HepG2 (cell line): ENCODE measurements at regions not wholly inside any gene's neighbourhood (a gene's known extent, or its start where the extent isn't known, plus 50 kb on each side); places are given as distances from the start of the nearest gene placed in this dataset.
A peak's percentile ranks its signal among the peaks of the same experiment; 100 is the strongest.

Source experiments
- ARNT2 ChIP-seq: sonication (generic); formaldehyde crosslinking; IDR thresholded peaks from 2 replicates; pipeline ENCODE4 v1.8.0; 2022; ENCODE audit warnings: mild to moderate bottlenecking, low read depth, missing genetic modification reagents, moderate library complexity
- CREB1 ChIP-seq, 2 experiments: fragments of 450-650 bp in 1 of 2; IDR thresholded peaks; 2 replicates each; pipeline ENCODE4 v1.6.1; 2016 to 2017; ENCODE audit warnings: control low read depth in 1 of 2, mild to moderate bottlenecking in 1 of 2, missing compliant biosample characterization in 1 of 2, missing genetic modification characterization in 1 of 2
- GABPA ChIP-seq, 2 experiments: IDR thresholded peaks; 2 replicates each; pipeline ENCODE4 v1.6.1; 2011 to 2016; ENCODE audit warnings: low read depth in 2 of 2, low read length in 1 of 2, missing biosample characterization in 1 of 2, missing genetic modification characterization in 1 of 2
- HMG20B ChIP-seq: conservative IDR thresholded peaks from 2 replicates; pipeline ENCODE4 v1.6.1; 2016; ENCODE audit warnings: missing genetic modification reagents, missing compliant biosample characterization
- HNF4G ChIP-seq, 2 experiments: sonication (generic) in 1 of 2; formaldehyde crosslinking in 1 of 2; IDR thresholded peaks; 2 replicates each; pipeline versions ENCODE4 v1.4.0 to v1.6.1; 2011 to 2020; ENCODE audit warnings: borderline replicate concordance in 2 of 2, low read depth in 2 of 2, mild to moderate bottlenecking in 2 of 2, low read length in 1 of 2, missing genetic modification reagents in 1 of 2, moderate library complexity in 1 of 2
- KDM4B ChIP-seq: sonication (generic); formaldehyde crosslinking; IDR thresholded peaks from 2 replicates; pipeline ENCODE4 v1.4.0; 2020; ENCODE audit warnings: missing genetic modification reagents
- KLF11 ChIP-seq: IDR thresholded peaks from 2 replicates; pipeline ENCODE4 v1.6.1; 2016; ENCODE audit warnings: missing compliant biosample characterization
- NFE2 ChIP-seq: sonication (generic); formaldehyde crosslinking; IDR thresholded peaks from 2 replicates; pipeline ENCODE4 v1.4.0; 2020; ENCODE audit warnings: missing genetic modification reagents
- PPARG ChIP-seq: conservative IDR thresholded peaks from 2 replicates; pipeline ENCODE4 v1.6.1; 2016; ENCODE audit warnings: missing biosample characterization, missing genetic modification reagents
- SOX5 ChIP-seq: IDR thresholded peaks from 2 replicates; pipeline ENCODE4 v1.6.1; 2016; ENCODE audit warnings: borderline replicate concordance
- SP1 ChIP-seq, 2 experiments: fragments of 450-650 bp in 1 of 2; sonication (generic) in 1 of 2; formaldehyde crosslinking in 1 of 2; IDR thresholded peaks; 2 replicates each; pipeline versions ENCODE4 v1.4.0 to v1.6.1; 2016 to 2020; ENCODE audit warnings: missing genetic modification reagents in 1 of 2
- ZBTB1 ChIP-seq: sonication (generic); formaldehyde crosslinking; IDR thresholded peaks from 2 replicates; pipeline ENCODE4 v1.4.0; 2020; ENCODE audit warnings: missing genetic modification reagents, borderline replicate concordance
- ZNF230 ChIP-seq: sonication (generic); formaldehyde crosslinking; IDR thresholded peaks from 2 replicates; pipeline ENCODE4 v1.4.0; 2020; ENCODE audit warnings: mild to moderate bottlenecking, missing genetic modification reagents
- TF ChIP-seq, protein P1 (sequence below): sonication (generic); formaldehyde crosslinking; IDR thresholded peaks from 2 replicates; pipeline ENCODE4 v1.5.0; 2020; ENCODE audit warnings: mild to moderate bottlenecking, missing genetic modification reagents, borderline replicate concordance
- TF ChIP-seq, protein P2 (sequence below): sonication (generic); formaldehyde crosslinking; IDR thresholded peaks from 2 replicates; pipeline ENCODE4 v1.5.0; 2020; ENCODE audit warnings: missing genetic modification reagents
- TF ChIP-seq, protein P3 (sequence below), 2 experiments: fragments of 450-650 bp in 1 of 2; sonication (generic) in 1 of 2; formaldehyde crosslinking; IDR thresholded peaks; 2 replicates each; pipeline versions ENCODE4 v1.5.0 to v1.8.0; 2020 to 2022; ENCODE audit warnings: mild to moderate bottlenecking in 1 of 2, missing genetic modification reagents in 1 of 2
- TF ChIP-seq, protein P4 (sequence below): IDR thresholded peaks from 2 replicates; pipeline ENCODE4 v1.6.1; 2012; ENCODE audit warnings: low read length, improper control_type of control experiment
- TF ChIP-seq, protein P5 (sequence below): sonication (generic); formaldehyde crosslinking; IDR thresholded peaks from 2 replicates; pipeline ENCODE4 v1.4.0; 2020; ENCODE audit warnings: missing genetic modification reagents

DNA sequence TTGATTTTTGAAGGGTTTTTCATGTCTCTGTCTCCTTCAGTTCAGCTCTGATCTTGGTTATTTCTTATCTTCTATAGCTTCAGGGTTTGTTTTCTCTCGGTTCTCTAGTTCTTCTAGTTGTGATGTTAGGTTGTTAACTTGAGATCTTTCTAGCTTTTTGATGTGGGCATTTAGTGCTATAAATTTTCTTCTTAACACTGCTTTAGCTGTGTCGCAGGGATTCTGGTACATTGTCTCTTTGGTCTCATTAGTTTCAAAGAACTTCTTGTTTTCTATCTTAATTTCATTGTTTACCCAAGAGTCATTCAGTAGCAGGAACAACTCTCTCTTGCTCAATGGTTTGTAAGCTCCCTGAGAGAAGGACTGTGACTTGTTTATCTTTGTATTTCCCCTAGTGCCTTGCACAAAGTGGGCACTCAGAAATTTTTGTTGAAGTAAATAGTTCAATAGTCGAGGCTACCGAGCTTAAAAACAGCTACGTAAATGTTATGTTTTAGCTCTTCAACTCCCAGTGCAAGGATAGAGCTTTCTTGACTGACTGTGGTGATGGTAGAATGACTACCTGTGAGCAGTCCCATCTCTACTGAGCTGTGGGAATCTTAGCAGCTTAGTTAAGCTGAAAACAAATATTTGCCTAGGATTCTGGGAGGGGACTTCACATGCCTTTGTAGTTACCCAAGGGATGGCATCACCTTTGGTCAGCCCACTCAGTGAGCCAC is 225.8 kb upstream of the ELL2 start (continued):
- TF ChIP-seq, protein P1, sequence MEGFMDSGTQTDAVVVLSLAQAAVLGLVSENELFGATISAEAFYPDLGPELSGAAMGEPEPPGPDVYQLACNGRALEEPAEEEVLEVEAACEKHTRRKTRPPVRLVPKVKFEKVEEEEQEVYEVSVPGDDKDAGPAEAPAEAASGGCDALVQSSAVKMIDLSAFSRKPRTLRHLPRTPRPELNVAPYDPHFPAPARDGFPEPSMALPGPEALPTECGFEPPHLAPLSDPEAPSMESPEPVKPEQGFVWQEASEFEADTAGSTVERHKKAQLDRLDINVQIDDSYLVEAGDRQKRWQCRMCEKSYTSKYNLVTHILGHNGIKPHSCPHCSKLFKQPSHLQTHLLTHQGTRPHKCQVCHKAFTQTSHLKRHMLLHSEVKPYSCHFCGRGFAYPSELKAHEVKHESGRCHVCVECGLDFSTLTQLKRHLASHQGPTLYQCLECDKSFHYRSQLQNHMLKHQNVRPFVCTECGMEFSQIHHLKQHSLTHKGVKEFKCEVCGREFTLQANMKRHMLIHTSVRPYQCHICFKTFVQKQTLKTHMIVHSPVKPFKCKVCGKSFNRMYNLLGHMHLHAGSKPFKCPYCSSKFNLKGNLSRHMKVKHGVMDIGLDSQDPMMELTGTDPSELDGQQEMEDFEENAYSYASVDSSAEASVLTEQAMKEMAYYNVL (CRISPR knock-in tag): peak; percentile 83
- TF ChIP-seq CREB1 (IDR thresholded peaks at IDR 0.05): no peak
- peak; percentile 78 for TF ChIP-seq CREB1 (CRISPR knock-in tag; IDR thresholded peaks at IDR 0.05)
- peak; percentile 32; the same call in 1 of the 2 replicates for TF ChIP-seq PPARG (CRISPR knock-in tag)
- TF ChIP-seq, protein P2, sequence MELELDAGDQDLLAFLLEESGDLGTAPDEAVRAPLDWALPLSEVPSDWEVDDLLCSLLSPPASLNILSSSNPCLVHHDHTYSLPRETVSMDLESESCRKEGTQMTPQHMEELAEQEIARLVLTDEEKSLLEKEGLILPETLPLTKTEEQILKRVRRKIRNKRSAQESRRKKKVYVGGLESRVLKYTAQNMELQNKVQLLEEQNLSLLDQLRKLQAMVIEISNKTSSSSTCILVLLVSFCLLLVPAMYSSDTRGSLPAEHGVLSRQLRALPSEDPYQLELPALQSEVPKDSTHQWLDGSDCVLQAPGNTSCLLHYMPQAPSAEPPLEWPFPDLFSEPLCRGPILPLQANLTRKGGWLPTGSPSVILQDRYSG (CRISPR knock-in tag): no peak
- TF ChIP-seq, protein P3, sequence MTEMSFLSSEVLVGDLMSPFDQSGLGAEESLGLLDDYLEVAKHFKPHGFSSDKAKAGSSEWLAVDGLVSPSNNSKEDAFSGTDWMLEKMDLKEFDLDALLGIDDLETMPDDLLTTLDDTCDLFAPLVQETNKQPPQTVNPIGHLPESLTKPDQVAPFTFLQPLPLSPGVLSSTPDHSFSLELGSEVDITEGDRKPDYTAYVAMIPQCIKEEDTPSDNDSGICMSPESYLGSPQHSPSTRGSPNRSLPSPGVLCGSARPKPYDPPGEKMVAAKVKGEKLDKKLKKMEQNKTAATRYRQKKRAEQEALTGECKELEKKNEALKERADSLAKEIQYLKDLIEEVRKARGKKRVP (CRISPR knock-in tag; IDR thresholded peaks at IDR 0.05): peak in 1 of 2 experiments; percentile 80; a peak in 2 of 4 replicates
- no peak for TF ChIP-seq KDM4B (CRISPR knock-in tag)
- peak; percentile 32; the same call in 1 of the 2 replicates for TF ChIP-seq HMG20B (CRISPR knock-in tag)
- no peak for TF ChIP-seq GABPA (IDR thresholded peaks at IDR 0.05; ENCODE audit: low read depth, low read length)
- no peak for TF ChIP-seq GABPA (CRISPR knock-in tag; IDR thresholded peaks at IDR 0.05; ENCODE audit: low read depth)
- TF ChIP-seq ZNF230: no peak
- TF ChIP-seq HNF4G (IDR thresholded peaks at IDR 0.05; ENCODE audit: borderline replicate concordance, low read depth, low read length): peak; percentile 37; the same call in 1 of the 2 replicates
- TF ChIP-seq HNF4G (CRISPR knock-in tag; IDR thresholded peaks at IDR 0.05; ENCODE audit: borderline replicate concordance, low read depth): 0 out of 2 replicates have a peak, but pooled peaks have one; percentile 36
- no peak for TF ChIP-seq NFE2 (CRISPR knock-in tag)
- peak; percentile 93 for TF ChIP-seq SOX5 (CRISPR knock-in tag)
- TF ChIP-seq KLF11 (CRISPR knock-in tag): no peak
- TF ChIP-seq ZBTB1 (CRISPR knock-in tag): no peak
- TF ChIP-seq, protein P4, sequence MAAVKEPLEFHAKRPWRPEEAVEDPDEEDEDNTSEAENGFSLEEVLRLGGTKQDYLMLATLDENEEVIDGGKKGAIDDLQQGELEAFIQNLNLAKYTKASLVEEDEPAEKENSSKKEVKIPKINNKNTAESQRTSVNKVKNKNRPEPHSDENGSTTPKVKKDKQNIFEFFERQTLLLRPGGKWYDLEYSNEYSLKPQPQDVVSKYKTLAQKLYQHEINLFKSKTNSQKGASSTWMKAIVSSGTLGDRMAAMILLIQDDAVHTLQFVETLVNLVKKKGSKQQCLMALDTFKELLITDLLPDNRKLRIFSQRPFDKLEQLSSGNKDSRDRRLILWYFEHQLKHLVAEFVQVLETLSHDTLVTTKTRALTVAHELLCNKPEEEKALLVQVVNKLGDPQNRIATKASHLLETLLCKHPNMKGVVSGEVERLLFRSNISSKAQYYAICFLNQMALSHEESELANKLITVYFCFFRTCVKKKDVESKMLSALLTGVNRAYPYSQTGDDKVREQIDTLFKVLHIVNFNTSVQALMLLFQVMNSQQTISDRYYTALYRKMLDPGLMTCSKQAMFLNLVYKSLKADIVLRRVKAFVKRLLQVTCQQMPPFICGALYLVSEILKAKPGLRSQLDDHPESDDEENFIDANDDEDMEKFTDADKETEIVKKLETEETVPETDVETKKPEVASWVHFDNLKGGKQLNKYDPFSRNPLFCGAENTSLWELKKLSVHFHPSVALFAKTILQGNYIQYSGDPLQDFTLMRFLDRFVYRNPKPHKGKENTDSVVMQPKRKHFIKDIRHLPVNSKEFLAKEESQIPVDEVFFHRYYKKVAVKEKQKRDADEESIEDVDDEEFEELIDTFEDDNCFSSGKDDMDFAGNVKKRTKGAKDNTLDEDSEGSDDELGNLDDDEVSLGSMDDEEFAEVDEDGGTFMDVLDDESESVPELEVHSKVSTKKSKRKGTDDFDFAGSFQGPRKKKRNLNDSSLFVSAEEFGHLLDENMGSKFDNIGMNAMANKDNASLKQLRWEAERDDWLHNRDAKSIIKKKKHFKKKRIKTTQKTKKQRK: no peak
- TF ChIP-seq, protein P5, sequence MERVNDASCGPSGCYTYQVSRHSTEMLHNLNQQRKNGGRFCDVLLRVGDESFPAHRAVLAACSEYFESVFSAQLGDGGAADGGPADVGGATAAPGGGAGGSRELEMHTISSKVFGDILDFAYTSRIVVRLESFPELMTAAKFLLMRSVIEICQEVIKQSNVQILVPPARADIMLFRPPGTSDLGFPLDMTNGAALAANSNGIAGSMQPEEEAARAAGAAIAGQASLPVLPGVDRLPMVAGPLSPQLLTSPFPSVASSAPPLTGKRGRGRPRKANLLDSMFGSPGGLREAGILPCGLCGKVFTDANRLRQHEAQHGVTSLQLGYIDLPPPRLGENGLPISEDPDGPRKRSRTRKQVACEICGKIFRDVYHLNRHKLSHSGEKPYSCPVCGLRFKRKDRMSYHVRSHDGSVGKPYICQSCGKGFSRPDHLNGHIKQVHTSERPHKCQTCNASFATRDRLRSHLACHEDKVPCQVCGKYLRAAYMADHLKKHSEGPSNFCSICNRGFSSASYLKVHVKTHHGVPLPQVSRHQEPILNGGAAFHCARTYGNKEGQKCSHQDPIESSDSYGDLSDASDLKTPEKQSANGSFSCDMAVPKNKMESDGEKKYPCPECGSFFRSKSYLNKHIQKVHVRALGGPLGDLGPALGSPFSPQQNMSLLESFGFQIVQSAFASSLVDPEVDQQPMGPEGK (CRISPR knock-in tag): peak; percentile 51
- TF ChIP-seq SP1 (IDR thresholded peaks at IDR 0.05): no peak
- TF ChIP-seq SP1 (CRISPR knock-in tag; IDR thresholded peaks at IDR 0.05): peak; percentile 73; the same call in 1 of the 2 replicates
- TF ChIP-seq ARNT2 (CRISPR knock-in tag): 0 out of 2 replicates have a peak, but pooled peaks have one; percentile 13
- TF ChIP-seq, all 625 proteins: peak for 141
